ENCODE measurements at regions not wholly inside any gene's neighbourhood (a gene's known extent, or its start where the extent isn't known, plus 50 kb on each side); places are given as distances from the start of the nearest gene placed in this dataset.

GRCh38 chr13:38635030-38635429 is 51.8 kb upstream of the FREM2 start:
- BruUV-seq (replicated peaks): no TSS peak
- H3K27ac ChIP-seq (ENCODE audit: low read length): no peak overlapping the region
- no peaks in the 10 kb centered on the region for H3K27me3 ChIP-seq (ENCODE audit: control insufficient read depth, insufficient read depth, low read length)
- ChIA-PET POLR2A (no interaction called here), CTCF (no interaction called here)
- intact Hi-C loops (cut with micrococcal nuclease; ENCODE audit: unreplicated experiment): no loop called here
- no peaks in the 10 kb centered on the region for H3K9me3 ChIP-seq (ENCODE audit: control insufficient read depth, insufficient read depth, low read depth, low read length)
- TF ChIP-seq TCF7L2 (IDR thresholded peaks at IDR 0.05; ENCODE audit: low read depth, low read length): no peak
- TF ChIP-seq, protein P1, sequence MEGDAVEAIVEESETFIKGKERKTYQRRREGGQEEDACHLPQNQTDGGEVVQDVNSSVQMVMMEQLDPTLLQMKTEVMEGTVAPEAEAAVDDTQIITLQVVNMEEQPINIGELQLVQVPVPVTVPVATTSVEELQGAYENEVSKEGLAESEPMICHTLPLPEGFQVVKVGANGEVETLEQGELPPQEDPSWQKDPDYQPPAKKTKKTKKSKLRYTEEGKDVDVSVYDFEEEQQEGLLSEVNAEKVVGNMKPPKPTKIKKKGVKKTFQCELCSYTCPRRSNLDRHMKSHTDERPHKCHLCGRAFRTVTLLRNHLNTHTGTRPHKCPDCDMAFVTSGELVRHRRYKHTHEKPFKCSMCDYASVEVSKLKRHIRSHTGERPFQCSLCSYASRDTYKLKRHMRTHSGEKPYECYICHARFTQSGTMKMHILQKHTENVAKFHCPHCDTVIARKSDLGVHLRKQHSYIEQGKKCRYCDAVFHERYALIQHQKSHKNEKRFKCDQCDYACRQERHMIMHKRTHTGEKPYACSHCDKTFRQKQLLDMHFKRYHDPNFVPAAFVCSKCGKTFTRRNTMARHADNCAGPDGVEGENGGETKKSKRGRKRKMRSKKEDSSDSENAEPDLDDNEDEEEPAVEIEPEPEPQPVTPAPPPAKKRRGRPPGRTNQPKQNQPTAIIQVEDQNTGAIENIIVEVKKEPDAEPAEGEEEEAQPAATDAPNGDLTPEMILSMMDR (IDR thresholded peaks at IDR 0.05): no peak
- TF ChIP-seq SIN3A (IDR thresholded peaks at IDR 0.05; ENCODE audit: borderline replicate concordance, insufficient read depth, low read depth, low read length): no peak
- TF ChIP-seq REST (IDR thresholded peaks at IDR 0.05; ENCODE audit: insufficient read depth in 1 of 2, low read depth in 2 of 2, low read length in 1 of 2): no peak
- TF ChIP-seq POLR2AphosphoS5 (IDR thresholded peaks at IDR 0.05; ENCODE audit: low read depth, low read length): no peak
- in situ Hi-C loops (cut with HindIII; ENCODE audit: low pct_unique_long_range_greater_than_20kb, low sequenced_read_pairs): no loop called here
- DNase-seq (ENCODE audit: low read depth, low spot score): no peak
- no peak for ATAC-seq
- H3K36me3 ChIP-seq (ENCODE audit: control insufficient read depth, insufficient read depth, low read length): no peaks in the 10 kb centered on the region
- no peak overlapping the region for H3K4me3 ChIP-seq (ENCODE audit: low read depth in 2 of 2, low read length in 2 of 2)
- no peaks in the 10 kb centered on the region for H3K4me1 ChIP-seq (ENCODE audit: control insufficient read depth, insufficient read depth, low read length)

GRCh38 chr13:38636073-38636472 is 50.8 kb upstream of the FREM2 start:
- Histone ChIP-seq H3K4me1 (ENCODE audit: control insufficient read depth, insufficient read depth, low read length) (no peaks in the 10 kb centered on the region), H3K9me3 (ENCODE audit: control insufficient read depth, insufficient read depth, low read depth, low read length) (no peaks in the 10 kb centered on the region), H3K27me3 (ENCODE audit: control insufficient read depth, insufficient read depth, low read length) (no peaks in the 10 kb centered on the region), H3K36me3 (ENCODE audit: control insufficient read depth, insufficient read depth, low read length) (no peaks in the 10 kb centered on the region), H3K27ac (ENCODE audit: low read length) (no peak overlapping the region), H3K4me3 (ENCODE audit: low read depth in 2 of 2, low read length in 2 of 2) (no peak overlapping the region)
- ChIA-PET POLR2A (no interaction called here), CTCF (no interaction called here)
- BruUV-seq (replicated peaks): no TSS peak
- intact Hi-C loops (cut with micrococcal nuclease; ENCODE audit: unreplicated experiment): no loop called here
- DNase-seq (ENCODE audit: low read depth, low spot score) (no peak), ATAC-seq (no peak)
- TF ChIP-seq, protein P1 (IDR thresholded peaks at IDR 0.05): no peak
- no peak for TF ChIP-seq SIN3A (IDR thresholded peaks at IDR 0.05; ENCODE audit: borderline replicate concordance, insufficient read depth, low read depth, low read length)
- TF ChIP-seq TCF7L2 (IDR thresholded peaks at IDR 0.05; ENCODE audit: low read depth, low read length): no peak
- in situ Hi-C loops (cut with HindIII; ENCODE audit: low pct_unique_long_range_greater_than_20kb, low sequenced_read_pairs): no loop called here

DNA sequence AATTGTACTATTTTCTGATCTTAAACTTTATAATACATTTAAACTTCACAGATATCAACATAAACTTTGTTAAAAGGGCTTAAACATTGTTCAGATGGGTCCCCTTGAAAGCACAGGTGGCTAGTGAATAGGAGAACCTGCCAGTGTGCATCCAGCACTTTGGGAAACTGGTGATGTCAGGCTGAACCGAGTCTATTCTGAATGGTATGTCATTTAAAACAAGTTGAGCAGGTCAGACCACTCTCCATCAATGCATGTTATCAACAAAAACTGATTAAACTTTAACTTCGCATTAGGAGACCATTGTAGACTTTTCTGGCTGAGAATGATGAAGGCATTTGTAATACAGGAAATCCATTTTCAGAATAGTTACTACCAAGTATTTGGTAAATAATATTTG is 50.1 kb upstream of the FREM2 start:
- H3K9me3 ChIP-seq (ENCODE audit: control insufficient read depth, insufficient read depth, low read depth, low read length): no peaks in the 10 kb centered on the region
- no peaks in the 10 kb centered on the region for H3K36me3 ChIP-seq (ENCODE audit: control insufficient read depth, insufficient read depth, low read length)
- H3K27me3 ChIP-seq (ENCODE audit: control insufficient read depth, insufficient read depth, low read length): no peaks in the 10 kb centered on the region
- ATAC-seq (no peak), DNase-seq (ENCODE audit: low read depth, low spot score) (no peak)
- ChIA-PET CTCF (no interaction called here), POLR2A (no interaction called here)
- no peaks in the 10 kb centered on the region for H3K4me1 ChIP-seq (ENCODE audit: control insufficient read depth, insufficient read depth, low read length)
- no peak overlapping the region for H3K27ac ChIP-seq (ENCODE audit: low read length)
- in situ Hi-C loops (cut with HindIII; ENCODE audit: low pct_unique_long_range_greater_than_20kb, low sequenced_read_pairs): no loop called here
- TF ChIP-seq SIN3A (IDR thresholded peaks at IDR 0.05; ENCODE audit: borderline replicate concordance, insufficient read depth, low read depth, low read length): no peak
- no peak for TF ChIP-seq REST (IDR thresholded peaks at IDR 0.05; ENCODE audit: insufficient read depth in 1 of 2, low read depth in 2 of 2, low read length in 1 of 2)
- no peak for TF ChIP-seq POLR2AphosphoS5 (IDR thresholded peaks at IDR 0.05; ENCODE audit: low read depth, low read length)
- TF ChIP-seq, protein P1 (IDR thresholded peaks at IDR 0.05): no peak
- no peak for TF ChIP-seq TCF7L2 (IDR thresholded peaks at IDR 0.05; ENCODE audit: low read depth, low read length)
- no peak overlapping the region for H3K4me3 ChIP-seq (ENCODE audit: low read depth in 2 of 2, low read length in 2 of 2)
- intact Hi-C loops (cut with micrococcal nuclease; ENCODE audit: unreplicated experiment): no loop called here
- no TSS peak for BruUV-seq (replicated peaks)
